Adrenal gland (tissue), 9 donors: ENCODE measurements at regions not wholly inside any gene's neighbourhood (a gene's known extent, or its start where the extent isn't known, plus 50 kb on each side); places are given as distances from the start of the nearest gene placed in this dataset.

Experiments
- DNase-seq, 7 donors: peaks; one replicate each; pipeline ENCODE4 v3.0.0-alpha.2; 2019 to 2020
- H3K27ac ChIP-seq, 5 donors: fragments of 200-600 bp; sonication (generic) in 4 of 5; 1 replicate in 3 of 5; 2 replicates in 2 of 5; pipeline versions ENCODE4 v1.5.1 to v1.8.0; 2016 to 2020; ENCODE audit warnings: mild to moderate bottlenecking in 1 of 5
- H3K27me3 ChIP-seq: fragments of 200-600 bp; 2 replicates; pipeline ENCODE4 v1.8.0; 2021
- H3K36me3 ChIP-seq, 2 donors: fragments of 200-600 bp; replicated peaks in 1 of 2; 1 replicate in 1 of 2; 2 replicates in 1 of 2; pipeline versions ENCODE4 v1.5.1 to v1.8.0; 2018 to 2022
- H3K4me1 ChIP-seq, 2 donors: fragments of 200-600 bp; replicated peaks in 1 of 2; 1 replicate in 1 of 2; 2 replicates in 1 of 2; pipeline versions ENCODE4 v1.5.1 to v1.8.0; 2018 to 2021
- H3K4me3 ChIP-seq, 4 donors: fragments of 200-600 bp; sonication (generic) in 3 of 4; one replicate each; pipeline ENCODE4 v1.5.1; 2016 to 2018
- H3K9me3 ChIP-seq, 3 donors: fragments of 200-600 bp; sonication (generic) in 1 of 3; replicated peaks in 1 of 3; 1 replicate in 2 of 3; 2 replicates in 1 of 3; pipeline versions ENCODE4 v1.5.1 to v1.8.0; 2016 to 2021
- POLR2A ChIP-seq, 2 donors: fragments of 450-650 bp; IDR thresholded peaks; one replicate each; pipeline ENCODE4 v1.6.1; 2017; ENCODE audit warnings: antibody characterized with exemption in 2 of 2, mild to moderate bottlenecking in 2 of 2, moderate library complexity in 1 of 2
- WGBS, 4 donors: extraction: QIAGEN DNeasy Blood & Tissue Kit in 2 of 4; methylation state at CpG; one replicate each; pipeline versions ENCODE4 v1.1.5 to v1.1.7; 2013 to 2017; 5-methylcytosine and 5-hydroxymethylcytosine counted together
- intact Hi-C, 2 donors: fragments of 100-400 bp; cut with DNase I; formaldehyde crosslinking; loops; one replicate each; pipeline versions ENCODE4 v1.14.1 to v1.15.0; 2022 to 2023
- TF ChIP-seq, protein P1 (sequence below), 6 experiments: fragments of 450-650 bp in 4 of 6; fragments of 200-600 bp in 2 of 6; sonication (generic) in 1 of 6; IDR thresholded peaks; 1 replicate in 5 of 6; 2 replicates in 1 of 6; pipeline versions ENCODE4 v1.5.1 to v1.8.0; 2016 to 2021; ENCODE audit warnings: antibody characterized with exemption in 6 of 6, mild to moderate bottlenecking in 2 of 6, moderate library complexity in 1 of 6
- donor health status: healthy with polysubstance abuse.
- donor health status: Bipolar disorder and iron deficiency.
- donor health status: DM: yes; HTN: yes; CAD: no.
- donor health status: DM: no; HTN: no; CAD: no.
- donor health status: DM: no; HTN: no; CAD: no.

GRCh38 chr3:6229778-6230410, 631.0 kb upstream of the GRM7 start:
- Histone ChIP-seq H3K27me3 (no peaks in the 10 kb centered on the region), H3K9me3 (no peaks in the 10 kb centered on the region), H3K27ac (no peak overlapping the region), H3K4me1 (no peaks in the 10 kb centered on the region), H3K36me3 (no peaks in the 10 kb centered on the region), H3K4me3 (no peak overlapping the region)
- 73 to 87% (median 83%) methylated on average over 6 of the region's 6 CpGs for WGBS, 4 donors
- intact Hi-C loops = no loop called here
- no peak for DNase-seq
- TF ChIP-seq, protein P1, sequence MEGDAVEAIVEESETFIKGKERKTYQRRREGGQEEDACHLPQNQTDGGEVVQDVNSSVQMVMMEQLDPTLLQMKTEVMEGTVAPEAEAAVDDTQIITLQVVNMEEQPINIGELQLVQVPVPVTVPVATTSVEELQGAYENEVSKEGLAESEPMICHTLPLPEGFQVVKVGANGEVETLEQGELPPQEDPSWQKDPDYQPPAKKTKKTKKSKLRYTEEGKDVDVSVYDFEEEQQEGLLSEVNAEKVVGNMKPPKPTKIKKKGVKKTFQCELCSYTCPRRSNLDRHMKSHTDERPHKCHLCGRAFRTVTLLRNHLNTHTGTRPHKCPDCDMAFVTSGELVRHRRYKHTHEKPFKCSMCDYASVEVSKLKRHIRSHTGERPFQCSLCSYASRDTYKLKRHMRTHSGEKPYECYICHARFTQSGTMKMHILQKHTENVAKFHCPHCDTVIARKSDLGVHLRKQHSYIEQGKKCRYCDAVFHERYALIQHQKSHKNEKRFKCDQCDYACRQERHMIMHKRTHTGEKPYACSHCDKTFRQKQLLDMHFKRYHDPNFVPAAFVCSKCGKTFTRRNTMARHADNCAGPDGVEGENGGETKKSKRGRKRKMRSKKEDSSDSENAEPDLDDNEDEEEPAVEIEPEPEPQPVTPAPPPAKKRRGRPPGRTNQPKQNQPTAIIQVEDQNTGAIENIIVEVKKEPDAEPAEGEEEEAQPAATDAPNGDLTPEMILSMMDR (IDR thresholded peaks at IDR 0.05) = no peak
- TF ChIP-seq POLR2A (IDR thresholded peaks at IDR 0.05) = no peak

- Histone ChIP-seq H3K27me3 (no peaks in the 10 kb centered on the region), H3K9me3 (no peaks in the 10 kb centered on the region), H3K36me3 (no peaks in the 10 kb centered on the region), H3K27ac (no peak overlapping the region), H3K4me1 (no peaks in the 10 kb centered on the region), H3K4me3 (no peak overlapping the region)
- WGBS, 4 donors = 75 to 84% (median 79%) methylated on average over 4 of the region's 4 CpGs
- intact Hi-C loops = no loop called here
- TF ChIP-seq, protein P1 (IDR thresholded peaks at IDR 0.05) = no peak
- TF ChIP-seq POLR2A (IDR thresholded peaks at IDR 0.05) = no peak
- no peak for DNase-seq
Measured at GRCh38 chr3:6242104-6242503, 618.8 kb upstream of the GRM7 start.

- Histone ChIP-seq H3K9me3 (no peaks in the 10 kb centered on the region), H3K4me3 (no peak overlapping the region), H3K27me3 (no peaks in the 10 kb centered on the region), H3K27ac (no peak overlapping the region), H3K4me1 (no peaks in the 10 kb centered on the region), H3K36me3 (no peaks in the 10 kb centered on the region)
- TF ChIP-seq POLR2A (IDR thresholded peaks at IDR 0.05) = no peak
- TF ChIP-seq, protein P1 (IDR thresholded peaks at IDR 0.05) = no peak
- no peak for DNase-seq
- WGBS, 4 donors = 36 to 76% (median 40%) methylated on average over 2 of the region's 2 CpGs
- intact Hi-C loops = no loop called here
Measured at GRCh38 chr3:6248528-6248927, 612.4 kb upstream of the GRM7 start.

GRCh38 chr3:6249679-6250078, 611.2 kb upstream of the GRM7 start:
- H3K4me3 ChIP-seq = no peak overlapping the region
- no peaks in the 10 kb centered on the region for H3K36me3 ChIP-seq
- H3K4me1 ChIP-seq = no peaks in the 10 kb centered on the region
- no peaks in the 10 kb centered on the region for H3K9me3 ChIP-seq
- intact Hi-C loops = no loop called here
- 60 to 76% (median 72%) methylated on average over 3 of the region's 3 CpGs for WGBS, 4 donors
- no peaks in the 10 kb centered on the region for H3K27me3 ChIP-seq
- no peak for DNase-seq
- no peak overlapping the region for H3K27ac ChIP-seq
- TF ChIP-seq, protein P1 (IDR thresholded peaks at IDR 0.05) = no peak
- TF ChIP-seq POLR2A (IDR thresholded peaks at IDR 0.05) = no peak
